Tibial artery (tissue), 4 donors: ENCODE measurements at regions not wholly inside any gene's neighbourhood (a gene's known extent, or its start where the extent isn't known, plus 50 kb on each side); places are given as distances from the start of the nearest gene placed in this dataset.

Experiments
- DNase-seq, 2 donors: peaks; one replicate each; pipeline ENCODE4 v3.0.0-alpha.2; 2019
- H3K27ac ChIP-seq, 2 donors: fragments of 200-600 bp; sonication (generic) in 1 of 2; 1 replicate in 1 of 2; 2 replicates in 1 of 2; pipeline ENCODE4 v1.5.1; 2018 to 2019; ENCODE audit warnings: mild to moderate bottlenecking in 1 of 2
- H3K27me3 ChIP-seq, 2 donors: fragments of 200-600 bp; sonication (generic) in 1 of 2; one replicate each; pipeline versions ENCODE4 v1.5.1 to v1.6.0; 2016 to 2019
- H3K36me3 ChIP-seq, 3 donors: fragments of 200-600 bp; sonication (generic) in 2 of 3; one replicate each; pipeline ENCODE4 v1.5.1; 2016 to 2019; ENCODE audit warnings: mild to moderate bottlenecking in 2 of 3
- H3K4me1 ChIP-seq, 4 donors: fragments of 200-600 bp; sonication (generic) in 2 of 4; 1 replicate in 3 of 4; 2 replicates in 1 of 4; pipeline ENCODE4 v1.5.1; 2016 to 2019
- H3K4me3 ChIP-seq, 2 donors: fragments of 200-600 bp; sonication (generic) in 1 of 2; 1 replicate in 1 of 2; 2 replicates in 1 of 2; pipeline ENCODE4 v1.5.1; 2018 to 2019; ENCODE audit warnings: mild to moderate bottlenecking in 2 of 2
- H3K9me3 ChIP-seq, 3 donors: fragments of 200-600 bp; sonication (generic) in 1 of 3; one replicate each; pipeline ENCODE4 v1.5.1; 2016 to 2019
- intact Hi-C: fragments of 100-400 bp; cut with DNase I; formaldehyde crosslinking; loops from one replicate; pipeline ENCODE4 v1.15.0; 2023; ENCODE audit warnings: low total_unique reads
- TF ChIP-seq, protein P1 (sequence below), 2 experiments: fragments of 200-600 bp in 1 of 2; fragments of 450-650 bp in 1 of 2; IDR thresholded peaks; one replicate each; pipeline ENCODE4 v1.5.1; 2017 to 2019; ENCODE audit warnings: antibody characterized with exemption in 2 of 2, mild to moderate bottlenecking in 1 of 2, moderate library complexity in 1 of 2

DNA sequence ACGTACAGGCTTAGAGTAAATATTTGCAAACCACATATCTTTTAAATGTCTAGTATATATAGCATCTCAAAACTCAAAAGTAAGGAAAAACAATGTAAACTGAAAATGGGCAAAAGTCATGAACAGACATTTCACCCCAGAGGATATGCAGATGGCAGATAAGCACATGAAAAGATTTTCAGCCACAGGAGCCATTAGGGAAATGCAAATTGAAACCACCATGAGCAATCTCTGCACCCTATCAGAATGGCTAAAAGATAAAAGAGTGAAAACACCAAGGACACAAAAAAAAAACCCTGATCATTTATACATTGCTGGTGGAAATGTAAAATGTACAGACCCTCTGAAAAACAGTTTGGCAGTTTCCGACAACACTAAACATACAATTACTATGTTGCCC lies 292.7 kb downstream of the ZNF516 start:
- intact Hi-C loops: no loop called here
- Histone ChIP-seq H3K36me3 (no peaks in the 10 kb centered on the region), H3K27ac (no peak overlapping the region), H3K9me3 (no peaks in the 10 kb centered on the region), H3K4me3 (no peak overlapping the region), H3K4me1 (no peaks in the 10 kb centered on the region), H3K27me3 (no peaks in the 10 kb centered on the region)
- DNase-seq: no peak
- TF ChIP-seq, protein P1, sequence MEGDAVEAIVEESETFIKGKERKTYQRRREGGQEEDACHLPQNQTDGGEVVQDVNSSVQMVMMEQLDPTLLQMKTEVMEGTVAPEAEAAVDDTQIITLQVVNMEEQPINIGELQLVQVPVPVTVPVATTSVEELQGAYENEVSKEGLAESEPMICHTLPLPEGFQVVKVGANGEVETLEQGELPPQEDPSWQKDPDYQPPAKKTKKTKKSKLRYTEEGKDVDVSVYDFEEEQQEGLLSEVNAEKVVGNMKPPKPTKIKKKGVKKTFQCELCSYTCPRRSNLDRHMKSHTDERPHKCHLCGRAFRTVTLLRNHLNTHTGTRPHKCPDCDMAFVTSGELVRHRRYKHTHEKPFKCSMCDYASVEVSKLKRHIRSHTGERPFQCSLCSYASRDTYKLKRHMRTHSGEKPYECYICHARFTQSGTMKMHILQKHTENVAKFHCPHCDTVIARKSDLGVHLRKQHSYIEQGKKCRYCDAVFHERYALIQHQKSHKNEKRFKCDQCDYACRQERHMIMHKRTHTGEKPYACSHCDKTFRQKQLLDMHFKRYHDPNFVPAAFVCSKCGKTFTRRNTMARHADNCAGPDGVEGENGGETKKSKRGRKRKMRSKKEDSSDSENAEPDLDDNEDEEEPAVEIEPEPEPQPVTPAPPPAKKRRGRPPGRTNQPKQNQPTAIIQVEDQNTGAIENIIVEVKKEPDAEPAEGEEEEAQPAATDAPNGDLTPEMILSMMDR (IDR thresholded peaks at IDR 0.05): no peak

DNA sequence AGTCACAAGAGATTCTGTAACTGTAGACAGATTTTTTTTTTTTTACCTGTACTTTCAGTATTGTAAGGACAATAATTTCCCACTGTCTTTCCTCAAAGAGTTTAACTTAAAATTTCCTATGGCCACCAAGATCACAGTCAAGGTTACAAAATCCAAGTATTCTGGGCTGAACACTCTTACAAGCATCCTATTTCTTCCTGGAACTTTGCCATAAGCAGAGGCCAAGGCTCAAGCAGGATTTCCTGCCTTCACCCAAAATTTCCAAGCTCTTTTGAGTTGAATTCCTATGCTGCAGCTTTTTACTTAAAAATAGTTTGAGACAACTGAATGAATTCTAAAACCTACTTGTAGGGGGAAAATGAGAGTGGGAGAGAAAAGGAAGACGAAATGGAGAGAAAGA lies 299.4 kb downstream of the ZNF516 start:
- no peak overlapping the region for H3K27ac ChIP-seq
- H3K27me3 ChIP-seq: no peaks in the 10 kb centered on the region
- no peak overlapping the region for H3K4me3 ChIP-seq
- intact Hi-C loops: no loop called here
- no peaks in the 10 kb centered on the region for H3K36me3 ChIP-seq
- H3K9me3 ChIP-seq: peaks cover 0 to 17% (median 6%) of the 10 kb centered on the region in 3 donors
- H3K4me1 ChIP-seq: no peaks in the 10 kb centered on the region
- no peak for DNase-seq
- TF ChIP-seq, protein P1 (IDR thresholded peaks at IDR 0.05): no peak

DNA sequence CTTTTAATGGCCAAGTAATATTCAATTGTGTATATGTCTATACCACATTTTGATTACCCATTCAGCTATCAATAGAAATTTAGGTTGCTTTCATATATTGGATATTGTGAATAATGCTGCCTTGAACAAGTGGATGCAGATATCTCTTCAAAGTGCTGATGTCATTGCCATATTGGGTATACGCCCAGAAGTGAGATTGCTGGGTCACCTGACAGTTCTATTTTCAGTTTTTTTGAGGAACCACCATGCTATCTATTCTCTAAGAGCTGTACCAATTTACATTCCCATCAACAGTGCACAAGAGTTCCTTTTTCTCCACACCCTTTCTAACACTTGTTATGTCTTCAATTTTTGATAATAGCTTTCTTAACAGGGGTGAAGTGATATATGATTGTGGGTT lies 306.9 kb downstream of the ZNF516 start:
- no peak for DNase-seq
- TF ChIP-seq, protein P1 (IDR thresholded peaks at IDR 0.05): no peak
- intact Hi-C loops: no loop called here
- Histone ChIP-seq H3K9me3 (peaks cover 0 to 3% (median 3%) of the 10 kb centered on the region in 3 donors), H3K27ac (no peak overlapping the region), H3K4me1 (no peaks in the 10 kb centered on the region), H3K36me3 (no peaks in the 10 kb centered on the region), H3K27me3 (no peaks in the 10 kb centered on the region), H3K4me3 (no peak overlapping the region)

DNA sequence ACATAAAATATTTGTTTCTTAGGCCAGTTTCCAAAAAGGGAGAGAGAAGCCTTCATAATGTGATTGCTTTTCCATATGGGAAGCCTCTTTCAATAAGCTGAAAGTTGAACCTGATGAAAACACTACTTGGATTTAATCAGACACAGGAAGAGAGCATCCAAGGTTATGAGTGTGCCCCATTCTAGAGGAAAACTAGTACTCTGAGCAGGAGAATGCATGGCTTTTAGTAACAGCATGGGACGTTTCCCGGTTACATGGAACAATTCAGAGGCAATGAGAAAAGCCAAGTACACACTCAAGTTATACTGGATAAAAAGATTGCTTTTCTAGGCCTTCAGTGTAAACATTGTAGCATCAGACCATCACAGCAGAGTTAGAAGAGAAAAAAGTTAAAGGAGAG lies 315.8 kb downstream of the ZNF516 start:
- Histone ChIP-seq H3K4me3 (no peak overlapping the region), H3K9me3 (no peaks in the 10 kb centered on the region), H3K27me3 (no peaks in the 10 kb centered on the region), H3K27ac (no peak overlapping the region), H3K4me1 (no peaks in the 10 kb centered on the region), H3K36me3 (no peaks in the 10 kb centered on the region)
- no peak for DNase-seq
- intact Hi-C loops: no loop called here
- TF ChIP-seq, protein P1 (IDR thresholded peaks at IDR 0.05): no peak

DNA sequence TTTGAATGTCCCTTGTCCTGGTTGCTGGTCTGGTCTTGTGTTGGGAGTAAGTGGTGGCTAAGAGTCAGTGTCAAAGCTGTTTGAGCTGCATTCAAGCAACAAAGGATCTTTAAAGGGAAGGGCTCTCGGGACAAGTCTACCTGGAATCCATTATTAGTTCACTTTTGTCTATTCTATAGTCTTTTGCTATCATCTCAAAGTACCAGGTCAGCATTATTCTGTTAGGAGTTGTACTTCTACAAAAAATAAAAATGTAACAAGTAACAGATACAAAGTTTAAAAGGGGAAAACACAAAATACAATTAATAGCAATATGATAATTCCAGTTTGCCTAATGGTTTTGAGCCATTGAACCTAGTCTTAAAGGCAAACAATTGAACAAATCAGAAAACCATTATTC lies 317.9 kb downstream of the ZNF516 start:
- DNase-seq: no peak
- Histone ChIP-seq H3K36me3 (no peaks in the 10 kb centered on the region), H3K4me3 (no peak overlapping the region), H3K27ac (no peak overlapping the region), H3K27me3 (no peaks in the 10 kb centered on the region), H3K4me1 (no peaks in the 10 kb centered on the region), H3K9me3 (no peaks in the 10 kb centered on the region)
- TF ChIP-seq, protein P1 (IDR thresholded peaks at IDR 0.05): no peak
- intact Hi-C loops: no loop called here

DNA sequence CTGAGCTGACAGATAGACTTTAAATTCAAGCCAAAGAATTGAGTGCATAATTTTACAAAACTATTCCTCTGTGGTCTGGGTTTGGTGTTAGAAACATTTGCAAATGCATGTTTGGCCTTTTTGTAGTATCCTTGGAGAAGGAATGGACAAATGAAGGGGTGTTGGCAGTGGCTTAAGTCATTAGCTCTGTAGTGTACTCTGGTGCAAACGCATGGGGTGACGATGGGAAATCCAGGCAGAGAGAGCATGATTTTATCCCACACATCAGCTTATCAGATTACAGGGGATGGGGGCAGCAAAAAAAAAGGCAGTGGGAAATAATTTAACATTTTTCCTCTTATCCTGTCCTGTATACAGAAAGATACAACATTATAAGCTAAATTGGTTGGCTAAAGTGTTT lies 320.6 kb downstream of the ZNF516 start:
- H3K4me1 ChIP-seq: no peaks in the 10 kb centered on the region
- DNase-seq: no peak
- H3K9me3 ChIP-seq: no peaks in the 10 kb centered on the region
- H3K4me3 ChIP-seq: no peak overlapping the region
- intact Hi-C loops: no loop called here
- no peak overlapping the region for H3K27ac ChIP-seq
- TF ChIP-seq, protein P1 (IDR thresholded peaks at IDR 0.05): no peak
- H3K27me3 ChIP-seq: peaks cover 0 to 2% of the 10 kb centered on the region in 2 donors
- no peaks in the 10 kb centered on the region for H3K36me3 ChIP-seq
